ENCODE measurements at regions not wholly inside any gene's neighbourhood (a gene's known extent, or its start where the extent isn't known, plus 50 kb on each side); places are given as distances from the start of the nearest gene placed in this dataset.
"Not testable (repeated sequence)": the region's sequence is repeated elsewhere in the genome, so short reads cannot be mapped to it uniquely, and the experiment has no call there.

GRCh38 chr3:104180906-104181305, 1185.8 kb upstream of the ALCAM start:
- DNase-seq, result no peak

GRCh38 chr3:104190681-104191080, 1176.0 kb upstream of the ALCAM start:
- DNase-seq, result no peak

GRCh38 chr3:104198131-104198530, 1168.6 kb upstream of the ALCAM start:
- DNase-seq, result no peak

GRCh38 chr3:104206925-104207324, 1159.8 kb upstream of the ALCAM start:
- no peak for DNase-seq

DNA sequence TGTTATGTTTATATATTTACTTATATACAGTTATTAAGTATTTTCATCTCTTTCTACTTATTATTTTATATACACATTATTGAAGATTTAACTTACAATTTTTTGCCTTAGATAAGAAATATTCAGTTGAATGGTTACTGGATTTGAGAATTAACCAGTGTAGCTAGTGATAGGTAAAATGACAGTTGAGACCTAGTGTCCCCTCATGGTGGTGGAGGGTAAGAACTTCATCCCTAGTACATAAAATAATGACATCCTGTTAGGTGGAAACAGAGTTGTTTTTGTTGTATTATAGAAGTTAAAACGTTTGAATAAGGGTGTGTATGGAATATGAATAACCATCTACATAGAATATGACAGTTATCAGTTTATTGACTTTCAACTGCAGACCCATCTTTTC, 1152.4 kb upstream of the ALCAM start:
- no peak for DNase-seq

DNA sequence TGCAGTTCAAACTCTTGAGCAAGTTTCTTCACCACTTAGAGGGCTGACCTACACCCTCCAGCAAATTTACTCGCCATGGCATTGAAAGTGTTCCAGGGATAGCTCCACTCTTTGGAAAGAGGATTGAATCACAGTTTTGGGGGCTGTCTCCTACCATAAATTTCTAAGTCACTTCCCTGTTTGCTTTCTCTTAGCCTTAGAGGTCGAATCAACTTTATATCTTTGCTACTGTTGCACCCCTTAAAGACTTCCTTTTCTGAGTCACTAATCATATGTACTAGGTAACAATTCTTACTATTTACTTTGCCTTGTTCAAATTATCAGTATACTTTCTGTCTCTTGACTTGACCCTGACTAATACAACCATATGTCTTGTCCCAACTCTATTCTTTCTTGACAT, 1151.8 kb upstream of the ALCAM start:
- no peak for DNase-seq

DNA sequence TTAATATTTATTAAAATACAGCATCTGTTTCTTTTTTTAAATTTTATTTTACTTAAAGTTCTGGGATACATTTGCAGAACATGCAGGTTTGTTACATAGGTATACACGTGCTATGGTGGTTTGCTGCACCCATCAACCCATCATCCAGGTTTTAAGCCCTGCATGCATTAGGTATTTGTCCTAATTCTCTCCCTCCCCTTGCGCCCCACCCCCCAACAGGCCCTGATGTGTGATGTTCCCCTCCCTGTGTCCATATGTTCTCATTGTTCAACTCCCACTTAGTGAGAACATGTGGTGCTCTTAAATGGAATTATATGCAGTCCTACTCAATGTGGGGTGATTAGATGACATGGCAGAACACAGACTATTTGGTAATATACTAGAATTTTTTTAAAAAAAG, 1147.7 kb upstream of the ALCAM start:
- DNase-seq, result not testable (repeated sequence)

GRCh38 chr3:104234442-104235194, 1132.1 kb upstream of the ALCAM start:
- no peak for DNase-seq

- DNase-seq, result no peak
Observed at GRCh38 chr3:104244680-104245220, 1122.0 kb upstream of the ALCAM start.

DNA sequence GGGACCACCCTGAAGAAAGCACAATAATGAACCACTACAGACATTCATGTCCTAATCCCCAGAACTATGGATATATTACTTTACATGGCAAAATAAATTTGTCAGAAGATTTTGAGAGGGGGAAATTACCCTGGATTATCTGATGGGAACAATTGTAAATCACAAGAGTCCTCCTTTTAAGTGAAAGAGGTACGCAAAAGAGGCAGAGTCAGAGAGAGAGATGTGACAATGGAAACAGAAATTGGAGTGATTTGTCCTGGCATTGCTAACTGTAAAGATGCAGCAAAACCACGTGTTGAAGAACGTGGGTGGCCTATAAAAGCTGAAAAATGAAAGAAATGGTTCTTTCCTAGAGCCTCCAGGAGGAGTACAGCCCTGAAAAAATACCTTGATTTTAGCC, 1121.4 kb upstream of the ALCAM start:
- DNase-seq, result no peak

DNA sequence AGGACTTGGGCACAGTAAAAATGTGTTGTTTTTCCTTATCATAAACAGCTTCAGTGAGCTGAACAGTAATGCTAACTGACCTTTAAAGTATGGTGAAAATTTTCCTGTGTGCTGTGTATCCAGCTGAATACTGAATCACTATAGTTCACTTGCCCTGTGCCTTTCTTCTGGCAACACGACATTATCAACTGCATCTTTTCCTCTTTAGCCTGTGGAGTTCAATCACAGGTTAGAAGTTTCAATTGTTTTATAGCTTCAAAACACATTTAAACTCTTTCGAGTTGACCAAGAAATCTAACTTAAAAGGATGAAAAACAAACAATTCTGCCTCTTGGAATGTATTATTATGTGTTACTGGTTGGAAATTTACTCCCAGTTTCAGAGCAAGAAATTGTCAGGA, 1120.7 kb upstream of the ALCAM start:
- no peak for DNase-seq

DNA sequence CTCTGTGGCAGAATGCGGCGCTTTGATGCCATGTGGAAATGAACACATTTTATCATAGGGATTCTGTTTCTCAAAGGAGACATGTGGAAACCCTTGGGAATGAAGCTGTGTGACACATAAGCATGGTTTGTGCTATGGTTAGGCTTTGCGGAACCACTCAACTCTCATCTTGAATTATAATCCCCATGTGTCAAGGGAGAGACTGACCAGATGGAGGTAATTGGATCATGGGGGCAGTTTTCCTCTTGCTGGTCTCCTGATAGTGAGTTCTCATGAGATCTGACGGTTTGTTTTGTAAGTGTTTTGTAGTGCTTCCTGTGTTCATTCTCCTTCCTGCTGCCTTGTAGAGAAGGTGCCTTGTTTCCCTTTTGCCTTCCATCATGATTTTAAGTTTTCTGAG, 1109.2 kb upstream of the ALCAM start:
- no peak for DNase-seq

GRCh38 chr3:104263477-104263876, 1103.2 kb upstream of the ALCAM start:
- DNase-seq, result no peak

DNA sequence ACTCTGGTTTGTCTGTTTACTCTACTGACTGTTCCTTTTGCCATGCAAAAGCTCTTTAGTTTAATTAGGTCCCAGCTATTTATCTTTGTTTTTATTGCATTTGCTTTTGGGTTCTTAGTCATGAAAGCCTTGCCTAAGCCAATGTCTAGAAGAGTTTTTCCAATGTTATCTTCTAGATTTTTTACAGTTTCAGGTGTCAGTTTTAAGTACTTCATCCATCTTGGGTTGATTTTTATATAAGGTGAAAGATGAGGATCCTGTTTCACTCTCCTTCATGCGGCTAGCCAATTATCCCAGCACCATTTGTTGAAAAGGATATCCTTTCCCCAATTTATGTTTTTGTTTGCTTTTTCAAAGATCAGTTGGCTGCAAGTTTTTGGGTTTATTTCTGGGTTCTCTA, 1100.5 kb upstream of the ALCAM start:
- not testable (repeated sequence) for DNase-seq

- DNase-seq, result no peak
Observed at GRCh38 chr3:104269771-104270170, 1096.9 kb upstream of the ALCAM start.

GRCh38 chr3:104273046-104273649, 1093.6 kb upstream of the ALCAM start:
- DNase-seq, result peak; percentile 11

GRCh38 chr3:104275199-104275598, 1091.5 kb upstream of the ALCAM start:
- no peak for DNase-seq

DNA sequence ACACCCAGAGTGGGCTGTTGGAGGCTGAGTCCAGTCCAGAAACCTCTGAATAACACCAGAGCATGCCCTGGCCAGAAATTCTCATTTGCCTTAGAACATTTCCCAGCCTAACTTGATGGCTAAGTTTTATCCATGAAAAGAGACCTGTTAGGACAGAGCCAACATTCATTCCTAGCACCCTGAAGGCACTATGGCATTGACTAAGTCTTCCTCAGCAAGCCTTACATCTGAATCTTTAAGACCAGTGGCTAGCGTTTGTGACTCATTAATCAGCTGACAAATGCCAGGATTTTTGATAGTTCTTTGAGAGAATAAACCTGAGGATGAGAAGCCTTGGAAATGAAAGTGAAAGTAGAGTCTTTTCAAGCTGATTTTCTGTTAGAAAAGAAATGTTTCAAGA, 1087.1 kb upstream of the ALCAM start:
- peak; percentile 40 for DNase-seq

GRCh38 chr3:104281713-104282112, 1085.0 kb upstream of the ALCAM start:
- no peak for DNase-seq

DNA sequence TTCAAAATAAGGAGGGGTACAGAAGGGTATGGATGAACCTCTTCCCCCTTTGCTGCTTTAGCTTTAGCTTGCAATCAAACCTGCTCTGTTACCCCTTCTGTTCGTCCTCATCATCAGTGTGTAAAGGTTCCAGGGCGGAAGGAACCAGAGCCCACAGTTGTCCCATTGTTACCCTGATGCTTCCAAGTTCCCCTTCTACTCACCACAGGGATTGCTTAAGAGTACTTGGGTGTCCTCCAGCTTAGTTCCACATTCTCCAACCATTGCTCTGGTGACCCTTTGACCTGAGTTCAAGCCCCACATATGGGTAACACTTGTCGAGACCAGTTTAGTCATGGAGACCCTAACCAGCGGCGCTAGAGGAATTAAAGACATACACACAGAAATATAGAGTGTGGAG, 1080.1 kb upstream of the ALCAM start:
- DNase-seq, result no peak

DNA sequence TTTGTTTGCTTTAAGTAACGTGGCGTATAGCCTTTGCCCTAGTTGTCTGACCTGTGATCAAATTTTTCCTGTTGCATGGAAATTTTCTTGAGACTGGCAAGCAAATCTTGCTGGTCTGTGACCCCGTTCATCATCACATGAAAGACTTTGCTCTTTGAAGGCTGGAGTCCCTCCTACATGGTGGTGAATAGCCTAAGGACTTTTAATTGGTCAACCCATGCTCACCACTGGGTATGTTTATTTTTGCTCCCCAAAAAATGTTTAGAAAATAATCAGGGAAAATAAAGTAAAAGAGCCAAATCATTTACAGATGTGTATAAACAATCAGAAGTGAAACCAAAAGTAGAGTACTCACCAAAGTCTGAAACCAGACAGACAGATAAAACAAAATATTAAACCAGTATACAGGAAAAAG, 1075.3 kb upstream of the ALCAM start:
- no peak for DNase-seq

DNA sequence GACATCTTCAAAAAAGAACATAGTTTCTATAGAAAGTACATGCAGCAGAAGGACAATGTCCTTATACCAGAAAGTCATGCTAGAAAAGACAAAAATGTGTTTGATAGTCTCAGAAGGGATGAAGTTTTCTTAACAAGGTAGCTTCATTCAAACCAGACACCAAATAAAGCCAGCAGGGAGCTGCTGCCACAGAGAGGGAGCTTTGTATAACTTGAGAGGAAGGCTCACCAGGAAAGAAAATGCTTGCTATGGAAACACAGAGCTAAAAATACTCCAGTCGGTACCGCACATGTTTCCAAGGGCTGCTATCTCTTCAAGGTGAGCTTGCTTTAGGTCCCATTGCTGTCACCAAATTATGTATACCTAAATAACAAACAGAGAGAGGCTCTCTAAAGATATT, 1074.8 kb upstream of the ALCAM start:
- no peak for DNase-seq

DNA sequence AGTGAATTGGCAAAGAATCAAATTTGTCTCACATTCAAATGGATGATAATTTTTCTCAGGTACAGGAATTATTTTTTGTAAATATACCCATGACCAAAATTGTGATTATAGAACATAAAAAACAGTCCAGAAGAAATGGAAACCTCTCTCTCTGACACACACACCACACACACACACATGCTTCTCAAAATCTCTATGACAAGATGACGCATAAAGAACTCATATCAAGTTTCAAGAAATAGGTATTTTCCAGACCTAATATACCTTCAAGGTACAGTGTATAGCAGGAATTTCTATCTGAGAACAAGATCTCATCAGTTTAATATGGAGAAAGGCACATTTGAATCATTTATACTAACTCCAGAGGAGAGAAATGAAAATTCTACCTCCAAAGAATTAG, 1069.1 kb upstream of the ALCAM start:
- no peak for DNase-seq

GRCh38 chr3:104298662-104299061, 1068.0 kb upstream of the ALCAM start:
- no peak for DNase-seq

DNA sequence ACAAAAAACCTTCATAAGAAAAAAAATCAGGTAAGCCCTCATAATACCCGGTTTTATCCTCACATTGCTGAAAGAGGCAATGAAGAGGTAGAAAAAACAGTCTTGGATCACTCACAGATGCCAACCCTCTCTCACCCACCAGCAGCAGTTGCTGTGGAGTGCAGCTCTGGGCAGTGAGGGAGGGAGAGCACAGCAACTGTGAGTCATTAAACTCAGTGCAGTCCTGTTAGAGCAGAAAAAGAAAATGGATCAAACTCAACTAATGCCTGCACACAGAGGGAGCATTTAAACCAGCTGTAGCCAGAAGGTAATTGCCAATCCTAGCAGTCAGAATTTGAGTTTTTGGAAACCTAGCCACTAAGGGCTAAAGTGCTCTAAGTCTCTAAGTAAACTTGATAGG, 1050.6 kb upstream of the ALCAM start:
- DNase-seq, result no peak

Measured in amniotic stem cell (primary cell).